ENCODE measurements at regions not wholly inside any gene's neighbourhood (a gene's known extent, or its start where the extent isn't known, plus 50 kb on each side); places are given as distances from the start of the nearest gene placed in this dataset.

GRCh38 chr12:43283206-43283605, 268.8 kb downstream of the ADAMTS20 start:
- no peak for TF ChIP-seq CTCF (IDR thresholded peaks at IDR 0.05)
- TF ChIP-seq POLR2A (IDR thresholded peaks at IDR 0.05), result no peak
